Natural killer cell (primary cell): ENCODE measurements at regions not wholly inside any gene's neighbourhood (a gene's known extent, or its start where the extent isn't known, plus 50 kb on each side); places are given as distances from the start of the nearest gene placed in this dataset.

Experiments used
- ATAC-seq, 3 donors: fragments of 150-1000 bp in 2 of 3; fragments of 200-7000 bp in 1 of 3; cut with Tn5 transposase; 1 replicate in 1 of 3; 2 replicates in 2 of 3; pipeline ENCODE4 v1.10.0; 2021; ENCODE audit warnings: mild to moderate bottlenecking in 2 of 3, moderate library complexity in 2 of 3
- DNase-seq, 2 donors: peaks; one replicate each; pipeline versions ENCODE4 v3.0.0 to v3.0.0-alpha.2; 2013 to 2021; ENCODE audit warnings: mixed read lengths in 1 of 2
- H3K27ac ChIP-seq: one replicate; pipeline ENCODE4 v1.5.1; 2013; ENCODE audit warnings: mild to moderate bottlenecking, low read length
- H3K27me3 ChIP-seq: one replicate; pipeline ENCODE4 v1.6.1; 2013; ENCODE audit warnings: low read length; ENCODE audit not compliant: control insufficient read depth, insufficient read depth
- H3K36me3 ChIP-seq: one replicate; pipeline ENCODE4 v1.6.1; 2013; ENCODE audit warnings: low read length; ENCODE audit not compliant: control insufficient read depth, insufficient read depth
- H3K4me1 ChIP-seq: one replicate; pipeline ENCODE4 v1.6.1; 2013; ENCODE audit warnings: low read length; ENCODE audit not compliant: control insufficient read depth, insufficient read depth
- H3K4me3 ChIP-seq: one replicate; pipeline ENCODE4 v1.5.1; 2013; ENCODE audit warnings: low read length
- H3K9me3 ChIP-seq: one replicate; pipeline ENCODE4 v1.6.1; 2013; ENCODE audit warnings: low read length; ENCODE audit not compliant: control insufficient read depth, insufficient read depth
- H3K27ac Mint-ChIP-seq, 2 donors: one replicate each; pipeline ENCODE4 v1.8.0; 2022; ENCODE audit warnings: mild to moderate bottlenecking in 2 of 2, mixed read lengths in 2 of 2, moderate library complexity in 1 of 2
- H3K27me3 Mint-ChIP-seq, 2 donors: one replicate each; pipeline ENCODE4 v1.8.0; 2022; ENCODE audit warnings: low read depth in 2 of 2, mixed read lengths in 2 of 2
- H3K36me3 Mint-ChIP-seq: one replicate; pipeline ENCODE4 v1.8.0; 2022; ENCODE audit warnings: mixed read lengths
- H3K4me1 Mint-ChIP-seq, 2 donors: one replicate each; pipeline ENCODE4 v1.8.0; 2022; ENCODE audit warnings: mixed read lengths in 2 of 2
- H3K4me3 Mint-ChIP-seq: one replicate; pipeline ENCODE4 v1.8.0; 2022; ENCODE audit warnings: mild to moderate bottlenecking, moderate library complexity, mixed read lengths
- H3K9me3 Mint-ChIP-seq, 2 donors: one replicate each; pipeline ENCODE4 v1.8.0; 2022; ENCODE audit warnings: mixed read lengths in 2 of 2
- CTCF ChIP-seq: fragments of 200-600 bp; IDR thresholded peaks from one replicate; pipeline ENCODE4 v1.8.0; 2022; ENCODE audit warnings: antibody characterized with exemption
- WGBS: methylation state at CpG from one replicate; pipeline ENCODE4 v1.1.7; 2013; ENCODE audit warnings: missing lambda C conversion rate; ENCODE audit not compliant: insufficient coverage; 5-methylcytosine and 5-hydroxymethylcytosine counted together
- intact Hi-C: fragments of 100-400 bp; cut with micrococcal nuclease; formaldehyde crosslinking; loops from one replicate; pipeline ENCODE4 v1.14.2; 2022

GRCh38 chr14:38394767-38395166, 138.9 kb upstream of the CLEC14A start:
- no peak for TF ChIP-seq CTCF
- H3K4me3 ChIP-seq: no peak overlapping the region
- Mint-ChIP-seq H3K27ac (no peak overlapping the region), H3K27me3 (peaks cover 0 to 8% of the 10 kb centered on the region in 2 donors), H3K4me3 (no peak overlapping the region), H3K36me3 (no peaks in the 10 kb centered on the region), H3K9me3 (peaks cover 4 to 11% of the 10 kb centered on the region in 2 donors), H3K4me1 (no peaks in the 10 kb centered on the region)
- no peaks in the 10 kb centered on the region for H3K27me3 ChIP-seq
- H3K4me1 ChIP-seq: no peaks in the 10 kb centered on the region
- ATAC-seq: no peak
- intact Hi-C loops: no loop called here
- no peaks in the 10 kb centered on the region for H3K36me3 ChIP-seq
- H3K9me3 ChIP-seq: no peaks in the 10 kb centered on the region
- no peak overlapping the region for H3K27ac ChIP-seq
- no peak for DNase-seq

- peaks cover 0 to 6% of the 10 kb centered on the region in 2 donors for H3K27me3 Mint-ChIP-seq
- no peaks in the 10 kb centered on the region for H3K9me3 ChIP-seq
- no peak overlapping the region for H3K27ac ChIP-seq
- no peaks in the 10 kb centered on the region for H3K4me1 Mint-ChIP-seq
- whole genome bisulfite sequencing: 92% methylated on average over 2 of the region's 2 CpGs
- H3K4me3 Mint-ChIP-seq: no peak overlapping the region
- intact Hi-C loops: no loop called here
- no peaks in the 10 kb centered on the region for H3K36me3 ChIP-seq
- no peaks in the 10 kb centered on the region for H3K4me1 ChIP-seq
- H3K27ac Mint-ChIP-seq: no peak overlapping the region
- H3K9me3 Mint-ChIP-seq: peaks cover 4 to 11% of the 10 kb centered on the region in 2 donors
- no peak overlapping the region for H3K4me3 ChIP-seq
- ATAC-seq (no peak), DNase-seq (no peak)
- H3K36me3 Mint-ChIP-seq: no peaks in the 10 kb centered on the region
- H3K27me3 ChIP-seq: no peaks in the 10 kb centered on the region
- TF ChIP-seq CTCF: no peak
Observed at GRCh38 chr14:38394064-38394463, 138.2 kb upstream of the CLEC14A start.

- Mint-ChIP-seq H3K27ac (no peak overlapping the region), H3K4me1 (no peaks in the 10 kb centered on the region), H3K4me3 (no peak overlapping the region)
Observed at GRCh38 chr14:38391334-38391733, 135.4 kb upstream of the CLEC14A start.

More at GRCh38 chr14:38391334-38391733, 135.4 kb upstream of the CLEC14A start:
- no peaks in the 10 kb centered on the region for H3K4me1 ChIP-seq
- DNase-seq (no peak), ATAC-seq (no peak)
- no peak overlapping the region for H3K27ac ChIP-seq
- intact Hi-C loops: no loop called here
- H3K9me3 ChIP-seq: no peaks in the 10 kb centered on the region
- H3K27me3 ChIP-seq: no peaks in the 10 kb centered on the region
- Mint-ChIP-seq H3K36me3 (no peaks in the 10 kb centered on the region), H3K9me3 (peaks cover 4 to 14% of the 10 kb centered on the region in 2 donors), H3K27me3 (peaks cover 0 to 6% of the 10 kb centered on the region in 2 donors)
- no peaks in the 10 kb centered on the region for H3K36me3 ChIP-seq
- H3K4me3 ChIP-seq: no peak overlapping the region
- no peak for TF ChIP-seq CTCF
